ENCODE measurements at regions not wholly inside any gene's neighbourhood (a gene's known extent, or its start where the extent isn't known, plus 50 kb on each side); places are given as distances from the start of the nearest gene placed in this dataset.

DNA sequence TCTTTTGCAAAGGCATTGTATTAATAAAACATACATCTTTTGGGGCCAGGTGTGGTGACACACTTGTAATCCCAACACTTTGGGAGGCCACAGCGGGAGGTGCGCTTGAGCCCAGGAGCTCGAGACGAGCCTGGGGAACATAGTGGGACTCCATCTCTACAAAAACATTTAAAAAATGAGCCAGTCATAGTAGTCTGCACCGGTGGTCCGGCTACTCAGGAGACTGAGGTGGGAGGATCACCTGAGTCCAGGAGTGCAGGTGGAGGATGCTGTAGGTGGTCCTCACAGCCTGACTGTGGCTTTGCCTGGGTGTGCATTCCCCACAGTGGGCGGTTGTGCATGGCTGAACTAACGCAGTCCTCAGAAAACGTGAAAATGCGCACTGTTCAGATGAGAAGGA, 162.5 kb downstream of the DLL1 start:
- TF ChIP-seq, protein P1, sequence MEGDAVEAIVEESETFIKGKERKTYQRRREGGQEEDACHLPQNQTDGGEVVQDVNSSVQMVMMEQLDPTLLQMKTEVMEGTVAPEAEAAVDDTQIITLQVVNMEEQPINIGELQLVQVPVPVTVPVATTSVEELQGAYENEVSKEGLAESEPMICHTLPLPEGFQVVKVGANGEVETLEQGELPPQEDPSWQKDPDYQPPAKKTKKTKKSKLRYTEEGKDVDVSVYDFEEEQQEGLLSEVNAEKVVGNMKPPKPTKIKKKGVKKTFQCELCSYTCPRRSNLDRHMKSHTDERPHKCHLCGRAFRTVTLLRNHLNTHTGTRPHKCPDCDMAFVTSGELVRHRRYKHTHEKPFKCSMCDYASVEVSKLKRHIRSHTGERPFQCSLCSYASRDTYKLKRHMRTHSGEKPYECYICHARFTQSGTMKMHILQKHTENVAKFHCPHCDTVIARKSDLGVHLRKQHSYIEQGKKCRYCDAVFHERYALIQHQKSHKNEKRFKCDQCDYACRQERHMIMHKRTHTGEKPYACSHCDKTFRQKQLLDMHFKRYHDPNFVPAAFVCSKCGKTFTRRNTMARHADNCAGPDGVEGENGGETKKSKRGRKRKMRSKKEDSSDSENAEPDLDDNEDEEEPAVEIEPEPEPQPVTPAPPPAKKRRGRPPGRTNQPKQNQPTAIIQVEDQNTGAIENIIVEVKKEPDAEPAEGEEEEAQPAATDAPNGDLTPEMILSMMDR (conservative IDR thresholded peaks at IDR 0.05; ENCODE audit: low read depth, low read length), result no peak
- TF ChIP-seq EZH2 (IDR thresholded peaks at IDR 0.05; ENCODE audit: borderline replicate concordance, low read depth, low read length, poor library complexity, severe bottlenecking), result no peak
